ENCODE measurements at regions not wholly inside any gene's neighbourhood (a gene's known extent, or its start where the extent isn't known, plus 50 kb on each side); places are given as distances from the start of the nearest gene placed in this dataset.

DNA sequence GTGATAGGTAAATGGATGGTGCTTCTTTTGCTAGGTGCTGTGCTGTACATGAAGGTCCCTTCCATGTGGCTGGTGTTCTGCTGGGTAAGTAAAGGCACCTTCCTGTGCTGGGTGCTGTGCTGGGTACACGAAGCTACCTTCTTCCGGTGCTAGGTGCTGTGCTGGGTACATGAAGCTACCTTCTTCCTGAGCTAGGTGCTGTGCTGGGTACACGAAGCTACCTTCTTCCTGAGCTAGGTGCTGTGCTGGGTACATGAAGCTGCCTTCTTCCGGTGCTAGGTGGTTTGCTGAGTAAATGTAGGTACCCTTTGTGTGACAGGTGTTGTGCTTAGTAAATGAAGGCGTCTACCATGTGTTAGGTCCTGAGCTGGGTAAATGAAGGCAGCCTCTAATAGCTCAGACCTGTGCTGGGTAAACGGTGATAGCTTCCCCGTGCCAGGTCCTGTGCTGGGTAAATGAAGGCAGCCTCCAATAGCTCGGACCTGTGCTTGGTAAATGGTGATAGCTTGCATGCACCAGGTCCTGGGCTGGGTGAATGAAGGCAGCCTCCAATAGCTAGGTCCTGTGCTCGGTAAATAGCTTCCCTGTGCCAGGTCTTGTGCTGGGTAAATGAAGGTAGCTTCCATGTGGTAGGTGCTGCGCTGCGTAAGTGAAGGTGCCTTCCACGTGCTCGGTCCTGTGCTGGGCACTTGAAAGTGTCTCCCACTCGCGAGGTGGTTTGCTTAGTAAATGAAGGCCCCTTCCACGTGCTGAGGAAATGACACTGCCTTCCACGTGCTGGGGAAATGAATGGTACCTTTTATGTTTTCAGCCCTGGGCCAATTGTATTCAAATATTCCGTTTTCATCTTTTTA, 115.5 kb downstream of the ERMARD start:
- no peaks in the 10 kb centered on the region for H3K4me1 Mint-ChIP-seq (ENCODE audit: unreplicated experiment)
- peaks cover 8% of the 10 kb centered on the region for H3K27me3 Mint-ChIP-seq
- H3K9me3 Mint-ChIP-seq: peaks cover 3% of the 10 kb centered on the region
- no peak overlapping the region for H3K4me3 Mint-ChIP-seq
- H3K27ac Mint-ChIP-seq: no peak overlapping the region
- TF ChIP-seq, protein P1, sequence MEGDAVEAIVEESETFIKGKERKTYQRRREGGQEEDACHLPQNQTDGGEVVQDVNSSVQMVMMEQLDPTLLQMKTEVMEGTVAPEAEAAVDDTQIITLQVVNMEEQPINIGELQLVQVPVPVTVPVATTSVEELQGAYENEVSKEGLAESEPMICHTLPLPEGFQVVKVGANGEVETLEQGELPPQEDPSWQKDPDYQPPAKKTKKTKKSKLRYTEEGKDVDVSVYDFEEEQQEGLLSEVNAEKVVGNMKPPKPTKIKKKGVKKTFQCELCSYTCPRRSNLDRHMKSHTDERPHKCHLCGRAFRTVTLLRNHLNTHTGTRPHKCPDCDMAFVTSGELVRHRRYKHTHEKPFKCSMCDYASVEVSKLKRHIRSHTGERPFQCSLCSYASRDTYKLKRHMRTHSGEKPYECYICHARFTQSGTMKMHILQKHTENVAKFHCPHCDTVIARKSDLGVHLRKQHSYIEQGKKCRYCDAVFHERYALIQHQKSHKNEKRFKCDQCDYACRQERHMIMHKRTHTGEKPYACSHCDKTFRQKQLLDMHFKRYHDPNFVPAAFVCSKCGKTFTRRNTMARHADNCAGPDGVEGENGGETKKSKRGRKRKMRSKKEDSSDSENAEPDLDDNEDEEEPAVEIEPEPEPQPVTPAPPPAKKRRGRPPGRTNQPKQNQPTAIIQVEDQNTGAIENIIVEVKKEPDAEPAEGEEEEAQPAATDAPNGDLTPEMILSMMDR (conservative IDR thresholded peaks at IDR 0.05): no peak
- no peaks in the 10 kb centered on the region for H3K36me3 Mint-ChIP-seq
- DNase-seq (ENCODE audit: extremely low spot score, unreplicated experiment): peak; percentile 36

DNA sequence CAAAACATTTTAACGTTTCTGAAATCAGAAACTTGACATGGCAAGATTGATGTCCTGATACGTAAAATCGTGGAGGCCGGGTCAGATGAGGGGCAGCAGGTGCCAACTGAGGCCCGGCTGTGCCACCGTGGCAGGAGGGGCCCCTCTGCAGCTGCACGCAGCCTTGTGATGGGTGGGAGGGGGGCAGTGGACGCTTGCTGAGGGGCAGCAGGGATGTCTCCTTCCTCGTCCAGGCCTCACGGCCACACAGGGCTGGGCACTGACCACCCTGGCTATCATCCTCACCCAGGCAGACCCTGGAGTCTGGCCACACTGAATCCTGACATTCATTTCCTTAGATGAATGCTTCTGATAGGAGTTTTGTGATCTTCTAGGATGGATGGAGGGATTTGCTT, 114.7 kb downstream of the ERMARD start:
- TF ChIP-seq, protein P1 (conservative IDR thresholded peaks at IDR 0.05): no peak
- Mint-ChIP-seq H3K27me3 (peaks cover 8% of the 10 kb centered on the region), H3K4me3 (no peak overlapping the region), H3K4me1 (ENCODE audit: unreplicated experiment) (no peaks in the 10 kb centered on the region), H3K27ac (no peak overlapping the region), H3K36me3 (no peaks in the 10 kb centered on the region), H3K9me3 (peaks cover 3% of the 10 kb centered on the region)
- DNase-seq (ENCODE audit: extremely low spot score, unreplicated experiment): peak; percentile 50

DNA sequence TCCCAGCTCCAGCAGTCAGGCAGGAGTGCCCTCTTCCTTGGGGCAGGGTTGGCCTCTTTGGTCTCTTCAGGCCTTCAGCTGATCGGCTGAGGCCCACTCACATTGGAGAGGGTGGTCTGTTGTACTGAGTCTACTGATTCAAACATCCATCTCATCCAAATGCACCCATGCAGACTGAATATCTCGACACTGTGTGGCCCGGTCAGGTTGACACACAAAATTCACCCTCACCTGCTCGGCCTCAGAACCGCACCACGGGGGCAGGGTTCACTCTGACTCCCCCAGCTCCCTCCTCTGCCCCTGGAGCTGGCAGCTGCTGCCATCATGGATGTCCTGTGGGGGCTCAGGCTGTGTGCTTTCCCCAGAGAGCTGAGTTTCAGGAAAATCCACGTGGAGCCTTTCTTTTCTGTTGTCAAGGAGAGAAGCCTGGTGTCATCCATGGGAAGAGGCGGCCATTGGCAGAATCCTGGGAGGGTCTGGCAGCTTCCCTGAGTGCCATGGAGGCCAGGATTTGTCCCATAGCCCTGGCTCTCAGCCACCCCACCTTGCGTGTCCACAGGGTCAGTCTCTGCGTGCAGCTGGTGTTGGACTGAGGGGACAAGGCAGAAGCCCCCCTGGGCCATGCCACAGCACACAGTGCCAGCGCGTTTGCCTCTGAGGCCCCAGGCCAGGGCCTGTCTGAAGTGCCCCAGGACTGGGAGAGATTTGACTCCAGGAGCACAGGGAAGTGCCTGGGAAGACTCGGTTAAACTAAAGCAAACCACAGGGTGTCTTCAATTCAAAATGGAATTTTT, 114.1 kb downstream of the ERMARD start:
- Mint-ChIP-seq H3K4me1 (ENCODE audit: unreplicated experiment) (no peaks in the 10 kb centered on the region), H3K4me3 (no peak overlapping the region), H3K27ac (no peak overlapping the region), H3K9me3 (no peaks in the 10 kb centered on the region), H3K36me3 (no peaks in the 10 kb centered on the region), H3K27me3 (peaks cover 8% of the 10 kb centered on the region)
- TF ChIP-seq, protein P1 (conservative IDR thresholded peaks at IDR 0.05): no peak
- peak; percentile 64 for DNase-seq (ENCODE audit: extremely low spot score, unreplicated experiment)

DNA sequence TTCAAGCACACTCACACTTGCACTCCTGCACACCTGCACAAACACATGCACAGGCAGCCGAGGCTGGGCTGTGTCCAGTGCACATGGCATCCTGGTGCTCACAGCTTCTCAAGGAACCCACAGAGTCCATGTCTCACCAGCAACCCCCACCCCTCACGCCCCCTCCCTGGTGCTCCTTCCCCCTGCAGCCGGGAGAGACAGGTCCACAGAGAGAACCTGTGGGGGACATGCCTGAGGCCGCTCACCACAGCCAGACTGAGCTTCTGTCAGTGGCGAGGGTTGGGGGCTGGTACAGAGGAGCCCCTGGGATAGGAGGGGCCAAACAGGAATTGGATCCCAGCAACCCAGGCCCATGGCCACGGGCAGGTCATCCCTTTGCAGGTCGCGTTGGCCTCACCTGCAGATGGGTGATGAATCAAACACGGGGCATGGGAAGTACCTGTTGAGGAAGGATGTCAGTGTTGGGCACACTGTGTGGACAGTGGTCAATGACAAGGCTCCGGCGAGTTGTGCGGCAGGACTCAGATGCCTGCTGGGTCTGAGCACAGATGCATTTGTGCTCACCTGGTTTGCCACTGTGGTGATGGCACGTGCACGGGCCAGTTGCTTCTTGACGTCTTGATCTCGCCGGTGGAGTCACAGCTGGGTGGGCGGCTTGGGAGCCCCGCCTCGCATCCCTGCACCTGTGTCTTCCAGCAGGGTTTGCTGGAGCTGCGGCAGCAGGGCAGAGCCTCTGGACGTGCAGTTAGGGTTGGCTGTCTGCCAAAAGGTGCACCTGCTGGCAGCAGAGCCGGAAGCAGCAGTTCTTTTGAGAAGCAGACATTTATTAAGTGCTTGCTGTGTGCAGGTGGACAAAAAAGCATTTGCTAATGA, 113.0 kb downstream of the ERMARD start:
- TF ChIP-seq, protein P1 (conservative IDR thresholded peaks at IDR 0.05): no peak
- no peaks in the 10 kb centered on the region for H3K36me3 Mint-ChIP-seq
- H3K27me3 Mint-ChIP-seq: peaks cover 8% of the 10 kb centered on the region
- H3K4me1 Mint-ChIP-seq (ENCODE audit: unreplicated experiment): no peaks in the 10 kb centered on the region
- peak; percentile 67 for DNase-seq (ENCODE audit: extremely low spot score, unreplicated experiment)
- H3K9me3 Mint-ChIP-seq: no peaks in the 10 kb centered on the region
- H3K27ac Mint-ChIP-seq: no peak overlapping the region
- no peak overlapping the region for H3K4me3 Mint-ChIP-seq

DNA sequence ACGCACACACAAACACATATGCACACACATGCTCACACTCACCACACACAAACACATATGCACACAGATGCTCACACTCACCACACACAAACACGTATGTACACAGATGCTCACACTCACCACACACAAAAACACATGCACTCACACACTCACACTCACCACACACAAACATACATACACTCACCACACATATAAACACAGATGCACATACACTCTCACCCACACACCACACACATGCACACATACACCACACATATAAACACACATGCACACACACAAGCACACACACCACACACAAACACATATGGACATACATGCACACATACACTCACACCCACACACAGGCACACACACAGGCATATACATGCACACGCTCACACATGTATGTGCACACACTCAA, 112.3 kb downstream of the ERMARD start:
- Mint-ChIP-seq H3K27ac (no peak overlapping the region), H3K36me3 (no peaks in the 10 kb centered on the region)
- DNase-seq (ENCODE audit: extremely low spot score, unreplicated experiment): no peak

More for the DNA sequence above, 112.3 kb downstream of the ERMARD start:
- TF ChIP-seq, protein P1 (conservative IDR thresholded peaks at IDR 0.05): no peak
- no peak overlapping the region for H3K4me3 Mint-ChIP-seq
- no peaks in the 10 kb centered on the region for H3K4me1 Mint-ChIP-seq (ENCODE audit: unreplicated experiment)
- H3K27me3 Mint-ChIP-seq: peaks cover 8% of the 10 kb centered on the region
- no peaks in the 10 kb centered on the region for H3K9me3 Mint-ChIP-seq

Measured in type B pancreatic cell (in vitro differentiated cells).